Natural killer cell (primary cell): ENCODE measurements at regions not wholly inside any gene's neighbourhood (a gene's known extent, or its start where the extent isn't known, plus 50 kb on each side); places are given as distances from the start of the nearest gene placed in this dataset.
A peak's percentile ranks its signal among the peaks of the same experiment; 100 is the strongest.

Source experiments
- ATAC-seq, 3 donors: fragments of 150-1000 bp in 2 of 3; fragments of 200-7000 bp in 1 of 3; cut with Tn5 transposase; 1 replicate in 1 of 3; 2 replicates in 2 of 3; pipeline ENCODE4 v1.10.0; 2021; ENCODE audit warnings: mild to moderate bottlenecking in 2 of 3, moderate library complexity in 2 of 3
- DNase-seq, 2 donors: peaks; one replicate each; pipeline versions ENCODE4 v3.0.0 to v3.0.0-alpha.2; 2013 to 2021; ENCODE audit warnings: mixed read lengths in 1 of 2
- H3K27ac ChIP-seq: one replicate; pipeline ENCODE4 v1.5.1; 2013; ENCODE audit warnings: mild to moderate bottlenecking, low read length
- H3K27me3 ChIP-seq: one replicate; pipeline ENCODE4 v1.6.1; 2013; ENCODE audit warnings: low read length; ENCODE audit not compliant: control insufficient read depth, insufficient read depth
- H3K36me3 ChIP-seq: one replicate; pipeline ENCODE4 v1.6.1; 2013; ENCODE audit warnings: low read length; ENCODE audit not compliant: control insufficient read depth, insufficient read depth
- H3K4me1 ChIP-seq: one replicate; pipeline ENCODE4 v1.6.1; 2013; ENCODE audit warnings: low read length; ENCODE audit not compliant: control insufficient read depth, insufficient read depth
- H3K4me3 ChIP-seq: one replicate; pipeline ENCODE4 v1.5.1; 2013; ENCODE audit warnings: low read length
- H3K9me3 ChIP-seq: one replicate; pipeline ENCODE4 v1.6.1; 2013; ENCODE audit warnings: low read length; ENCODE audit not compliant: control insufficient read depth, insufficient read depth
- H3K27ac Mint-ChIP-seq, 2 donors: one replicate each; pipeline ENCODE4 v1.8.0; 2022; ENCODE audit warnings: mild to moderate bottlenecking in 2 of 2, mixed read lengths in 2 of 2, moderate library complexity in 1 of 2
- H3K27me3 Mint-ChIP-seq, 2 donors: one replicate each; pipeline ENCODE4 v1.8.0; 2022; ENCODE audit warnings: low read depth in 2 of 2, mixed read lengths in 2 of 2
- H3K36me3 Mint-ChIP-seq: one replicate; pipeline ENCODE4 v1.8.0; 2022; ENCODE audit warnings: mixed read lengths
- H3K4me1 Mint-ChIP-seq, 2 donors: one replicate each; pipeline ENCODE4 v1.8.0; 2022; ENCODE audit warnings: mixed read lengths in 2 of 2
- H3K4me3 Mint-ChIP-seq: one replicate; pipeline ENCODE4 v1.8.0; 2022; ENCODE audit warnings: mild to moderate bottlenecking, moderate library complexity, mixed read lengths
- H3K9me3 Mint-ChIP-seq, 2 donors: one replicate each; pipeline ENCODE4 v1.8.0; 2022; ENCODE audit warnings: mixed read lengths in 2 of 2
- WGBS: methylation state at CpG from one replicate; pipeline ENCODE4 v1.1.7; 2013; ENCODE audit warnings: missing lambda C conversion rate; ENCODE audit not compliant: insufficient coverage; 5-methylcytosine and 5-hydroxymethylcytosine counted together
- intact Hi-C: fragments of 100-400 bp; cut with micrococcal nuclease; formaldehyde crosslinking; loops from one replicate; pipeline ENCODE4 v1.14.2; 2022
- TF ChIP-seq, protein P1 (sequence below): fragments of 200-600 bp; IDR thresholded peaks from one replicate; pipeline ENCODE4 v1.8.0; 2022; ENCODE audit warnings: antibody characterized with exemption

DNA sequence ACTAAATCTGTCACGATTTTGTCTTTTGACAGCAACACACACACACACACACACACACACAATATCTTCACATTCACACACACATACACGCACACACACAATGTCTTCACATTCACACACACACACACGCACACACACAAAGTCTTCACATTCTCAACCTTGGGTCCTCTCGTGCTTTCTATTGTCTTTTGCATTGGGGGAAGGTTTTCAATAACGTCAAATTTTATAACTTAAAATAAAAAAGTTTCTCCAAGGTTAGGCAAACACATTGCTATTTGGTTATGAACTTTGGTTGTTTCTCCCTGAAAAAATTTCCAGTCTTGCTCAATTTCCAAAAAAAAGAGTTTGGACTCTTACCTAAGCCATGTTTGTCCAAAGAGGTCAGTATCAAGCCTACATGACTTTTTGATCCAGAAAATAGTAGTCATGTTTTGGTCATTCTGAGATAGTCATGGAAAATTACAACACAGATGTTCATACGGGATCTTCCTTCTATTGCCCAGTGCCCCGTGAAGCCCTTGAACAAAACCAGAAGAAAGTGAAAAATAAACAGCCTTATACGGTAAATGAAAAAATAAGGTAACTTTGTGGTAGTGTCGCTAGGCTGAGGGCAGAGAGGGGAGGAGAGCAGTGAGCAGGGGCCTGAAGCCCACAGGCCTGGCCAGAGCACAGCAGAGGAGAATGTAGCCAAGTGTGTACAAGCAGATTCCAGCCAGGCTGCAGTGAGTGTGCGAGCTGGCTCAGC lies 542.8 kb upstream of the ID2 start:
- peaks cover 0 to 2% of the 10 kb centered on the region in 2 donors for H3K9me3 Mint-ChIP-seq
- TF ChIP-seq, protein P1, sequence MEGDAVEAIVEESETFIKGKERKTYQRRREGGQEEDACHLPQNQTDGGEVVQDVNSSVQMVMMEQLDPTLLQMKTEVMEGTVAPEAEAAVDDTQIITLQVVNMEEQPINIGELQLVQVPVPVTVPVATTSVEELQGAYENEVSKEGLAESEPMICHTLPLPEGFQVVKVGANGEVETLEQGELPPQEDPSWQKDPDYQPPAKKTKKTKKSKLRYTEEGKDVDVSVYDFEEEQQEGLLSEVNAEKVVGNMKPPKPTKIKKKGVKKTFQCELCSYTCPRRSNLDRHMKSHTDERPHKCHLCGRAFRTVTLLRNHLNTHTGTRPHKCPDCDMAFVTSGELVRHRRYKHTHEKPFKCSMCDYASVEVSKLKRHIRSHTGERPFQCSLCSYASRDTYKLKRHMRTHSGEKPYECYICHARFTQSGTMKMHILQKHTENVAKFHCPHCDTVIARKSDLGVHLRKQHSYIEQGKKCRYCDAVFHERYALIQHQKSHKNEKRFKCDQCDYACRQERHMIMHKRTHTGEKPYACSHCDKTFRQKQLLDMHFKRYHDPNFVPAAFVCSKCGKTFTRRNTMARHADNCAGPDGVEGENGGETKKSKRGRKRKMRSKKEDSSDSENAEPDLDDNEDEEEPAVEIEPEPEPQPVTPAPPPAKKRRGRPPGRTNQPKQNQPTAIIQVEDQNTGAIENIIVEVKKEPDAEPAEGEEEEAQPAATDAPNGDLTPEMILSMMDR, result no peak
- Histone ChIP-seq H3K9me3 (no peaks in the 10 kb centered on the region), H3K36me3 (no peaks in the 10 kb centered on the region), H3K4me3 (no peak overlapping the region), H3K27me3 (no peaks in the 10 kb centered on the region), H3K27ac (no peak overlapping the region), H3K4me1 (peaks cover 6% of the 10 kb centered on the region)
- 80% methylated on average over 7 of the region's 10 CpGs for WGBS
- no peak overlapping the region for H3K4me3 Mint-ChIP-seq
- ATAC-seq (no peak), DNase-seq (no peak)
- intact Hi-C loops, result no loop called here
- peak overlapping the region; percentile 48 to 60 for H3K27ac Mint-ChIP-seq
- H3K4me1 Mint-ChIP-seq, result peaks cover 47% of the 10 kb centered on the region in 2 donors
- no peaks in the 10 kb centered on the region for H3K27me3 Mint-ChIP-seq
- no peaks in the 10 kb centered on the region for H3K36me3 Mint-ChIP-seq

DNA sequence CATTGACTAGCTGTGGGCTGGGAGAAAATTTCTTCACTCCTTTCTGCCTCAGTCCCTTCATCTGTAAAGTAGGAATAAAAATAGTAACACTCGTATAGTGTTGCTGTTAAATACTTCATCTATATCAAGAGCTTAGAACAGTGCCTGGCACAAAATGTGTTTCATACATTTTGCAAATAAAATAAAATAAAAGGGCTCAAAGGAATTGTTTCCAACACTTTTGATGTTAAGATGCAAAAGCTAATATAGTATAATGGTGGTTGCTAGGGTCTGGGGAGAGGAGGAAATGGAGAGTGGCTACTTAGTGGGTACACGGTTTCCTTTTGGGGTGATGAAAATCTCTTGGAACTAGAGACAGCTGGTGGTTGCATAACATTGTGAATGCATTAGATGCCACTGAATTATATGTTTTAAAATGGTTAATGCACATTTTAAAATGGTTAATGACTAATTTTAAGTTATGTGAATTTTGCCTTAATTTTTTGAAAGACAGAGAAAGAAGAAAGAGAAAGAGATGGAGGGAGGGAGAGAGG lies 542.1 kb upstream of the ID2 start:
- Mint-ChIP-seq H3K36me3 (no peaks in the 10 kb centered on the region), H3K4me3 (peak overlapping the region; percentile 43), H3K4me1 (peaks cover 46% of the 10 kb centered on the region in 2 donors), H3K27ac (peak overlapping the region; percentile 48 to 60), H3K27me3 (no peaks in the 10 kb centered on the region), H3K9me3 (peaks cover 0 to 2% of the 10 kb centered on the region in 2 donors)
- H3K4me1 ChIP-seq, result peaks cover 6% of the 10 kb centered on the region
- no peaks in the 10 kb centered on the region for H3K9me3 ChIP-seq
- no peak for ATAC-seq
- intact Hi-C loops, result no loop called here
- WGBS, result 18% methylated on average over 1 of the region's 2 CpGs
- TF ChIP-seq, protein P1, result no peak
- no peaks in the 10 kb centered on the region for H3K27me3 ChIP-seq
- no peak overlapping the region for H3K4me3 ChIP-seq
- no peak overlapping the region for H3K27ac ChIP-seq
- DNase-seq, result no peak
- no peaks in the 10 kb centered on the region for H3K36me3 ChIP-seq

DNA sequence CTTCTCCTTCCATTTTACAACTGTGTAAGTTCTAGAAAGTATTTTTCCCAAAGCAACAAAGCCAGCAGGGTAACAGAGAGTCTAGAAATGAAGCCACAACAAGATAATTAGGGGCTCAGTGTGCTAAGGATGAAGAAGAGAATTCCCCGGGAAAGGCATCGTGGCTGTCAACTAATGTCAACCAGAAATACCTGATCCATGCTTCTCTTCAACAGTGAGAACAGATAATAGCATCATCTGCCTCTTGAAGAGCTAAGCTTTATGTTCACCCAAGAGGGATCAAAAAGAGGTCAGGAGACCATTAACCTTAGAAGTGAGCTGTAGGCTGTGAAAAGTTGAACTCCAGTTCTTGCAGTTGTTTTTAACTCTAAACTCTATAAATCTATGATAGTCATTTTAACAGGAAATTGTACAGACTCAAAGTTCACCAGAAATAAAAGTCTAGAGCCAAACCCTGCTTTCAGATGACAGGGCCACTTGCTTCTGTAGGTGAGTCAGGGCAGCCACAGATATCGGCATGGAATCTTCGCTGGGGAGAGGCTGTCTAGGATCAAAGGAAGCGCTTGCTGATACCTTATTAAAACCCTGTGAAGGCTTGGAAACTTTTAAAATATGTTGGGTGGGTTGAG lies 540.7 kb upstream of the ID2 start:
- H3K4me1 ChIP-seq, result no peaks in the 10 kb centered on the region
- Mint-ChIP-seq H3K4me1 (peaks cover 41 to 44% of the 10 kb centered on the region in 2 donors), H3K27me3 (no peaks in the 10 kb centered on the region), H3K9me3 (peaks cover 0 to 2% of the 10 kb centered on the region in 2 donors), H3K36me3 (no peaks in the 10 kb centered on the region), H3K4me3 (no peak overlapping the region), H3K27ac (no peak overlapping the region)
- no peaks in the 10 kb centered on the region for H3K9me3 ChIP-seq
- no peak for ATAC-seq
- TF ChIP-seq, protein P1, result no peak
- 95% methylated on average over 5 of the region's 5 CpGs for WGBS
- DNase-seq, result no peak
- H3K36me3 ChIP-seq, result no peaks in the 10 kb centered on the region
- no peak overlapping the region for H3K27ac ChIP-seq
- intact Hi-C loops, result no loop called here
- H3K27me3 ChIP-seq, result no peaks in the 10 kb centered on the region
- no peak overlapping the region for H3K4me3 ChIP-seq
